ENCODE measurements at regions not wholly inside any gene's neighbourhood (a gene's known extent, or its start where the extent isn't known, plus 50 kb on each side); places are given as distances from the start of the nearest gene placed in this dataset.
A peak's percentile ranks its signal among the peaks of the same experiment; 100 is the strongest.

DNA sequence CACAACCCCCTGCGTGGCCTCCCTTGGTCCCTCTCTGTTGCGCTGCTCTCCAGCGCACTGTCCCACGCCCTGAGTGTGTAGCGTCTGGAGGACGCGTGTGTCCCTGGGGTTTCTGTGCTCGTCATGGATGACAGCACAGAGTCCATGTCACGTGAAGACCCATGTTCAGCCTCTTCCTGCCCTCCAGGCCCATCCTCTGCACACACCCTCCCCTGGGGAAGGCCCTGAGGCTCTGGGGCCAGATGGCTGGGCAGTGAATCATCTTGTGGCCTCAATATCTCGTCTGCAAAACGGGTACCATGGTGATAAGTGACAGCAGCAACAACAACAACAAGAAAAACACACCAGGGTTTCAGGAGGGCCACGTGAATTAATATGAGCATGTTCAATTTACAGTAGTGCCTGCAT, 71.5 kb upstream of the ARHGEF7 start:
- TF ChIP-seq, protein P1, sequence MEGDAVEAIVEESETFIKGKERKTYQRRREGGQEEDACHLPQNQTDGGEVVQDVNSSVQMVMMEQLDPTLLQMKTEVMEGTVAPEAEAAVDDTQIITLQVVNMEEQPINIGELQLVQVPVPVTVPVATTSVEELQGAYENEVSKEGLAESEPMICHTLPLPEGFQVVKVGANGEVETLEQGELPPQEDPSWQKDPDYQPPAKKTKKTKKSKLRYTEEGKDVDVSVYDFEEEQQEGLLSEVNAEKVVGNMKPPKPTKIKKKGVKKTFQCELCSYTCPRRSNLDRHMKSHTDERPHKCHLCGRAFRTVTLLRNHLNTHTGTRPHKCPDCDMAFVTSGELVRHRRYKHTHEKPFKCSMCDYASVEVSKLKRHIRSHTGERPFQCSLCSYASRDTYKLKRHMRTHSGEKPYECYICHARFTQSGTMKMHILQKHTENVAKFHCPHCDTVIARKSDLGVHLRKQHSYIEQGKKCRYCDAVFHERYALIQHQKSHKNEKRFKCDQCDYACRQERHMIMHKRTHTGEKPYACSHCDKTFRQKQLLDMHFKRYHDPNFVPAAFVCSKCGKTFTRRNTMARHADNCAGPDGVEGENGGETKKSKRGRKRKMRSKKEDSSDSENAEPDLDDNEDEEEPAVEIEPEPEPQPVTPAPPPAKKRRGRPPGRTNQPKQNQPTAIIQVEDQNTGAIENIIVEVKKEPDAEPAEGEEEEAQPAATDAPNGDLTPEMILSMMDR (IDR thresholded peaks at IDR 0.05 in 4 of 5, conservative IDR thresholded peaks at IDR 0.05 in 1 of 5), result no peak
- TF ChIP-seq POLR2A (IDR thresholded peaks at IDR 0.05), result peak in 1 of 2 donors; percentile 11

All from gastrocnemius medialis (tissue), 4 donors.